PFSK-1 (cell line): ENCODE measurements at regions not wholly inside any gene's neighbourhood (a gene's known extent, or its start where the extent isn't known, plus 50 kb on each side); places are given as distances from the start of the nearest gene placed in this dataset.

Source experiments
- POLR2AphosphoS5 ChIP-seq: IDR thresholded peaks from 2 replicates; pipeline ENCODE4 v1.6.1; 2012; ENCODE audit warnings: low read depth, mild to moderate bottlenecking, control low read depth, low read length, moderate library complexity
- SIN3A ChIP-seq: IDR thresholded peaks from 2 replicates; pipeline ENCODE4 v1.6.1; 2012; ENCODE audit warnings: mild to moderate bottlenecking, low read length, moderate library complexity, borderline replicate concordance; ENCODE audit not compliant: insufficient read depth

GRCh38 chr20:51985013-51985415 is 182.7 kb upstream of the SALL4 start:
- no peak; the same call in 1 of the 2 replicates for TF ChIP-seq POLR2AphosphoS5
- TF ChIP-seq SIN3A: no peak
